H4 (cell line): ENCODE measurements at regions not wholly inside any gene's neighbourhood (a gene's known extent, or its start where the extent isn't known, plus 50 kb on each side); places are given as distances from the start of the nearest gene placed in this dataset.
"Not testable (repeated sequence)": the region's sequence is repeated elsewhere in the genome, so short reads cannot be mapped to it uniquely, and the experiment has no call there.

Source experiments
- DNase-seq: peaks from one replicate; pipeline ENCODE4 v3.0.0-alpha.2; 2015; ENCODE audit warnings: low spot score

DNA sequence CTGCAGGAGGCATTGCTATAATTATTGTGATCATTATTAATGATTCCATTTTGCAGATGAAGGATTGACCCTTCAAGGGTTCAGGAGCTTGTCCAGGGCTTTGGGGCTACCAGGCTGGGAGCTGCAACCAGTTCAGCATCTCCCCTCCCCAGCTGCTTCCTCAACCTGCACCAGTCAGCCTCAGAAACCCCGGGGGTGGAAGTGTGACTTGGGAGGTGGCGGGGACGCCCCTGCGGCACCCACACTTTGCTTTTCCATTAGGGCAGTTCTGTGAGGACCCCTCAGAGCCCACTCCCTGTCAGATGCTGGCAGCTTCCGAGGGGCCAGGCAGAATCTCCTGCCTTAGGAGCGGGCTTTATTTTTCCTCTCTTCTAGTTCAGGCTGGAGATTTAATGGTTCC, 85.6 kb downstream of the OLFM1 start:
- no peak for DNase-seq

GRCh38 chr9:135174248-135174647, 86.8 kb downstream of the OLFM1 start:
- DNase-seq: no peak

DNA sequence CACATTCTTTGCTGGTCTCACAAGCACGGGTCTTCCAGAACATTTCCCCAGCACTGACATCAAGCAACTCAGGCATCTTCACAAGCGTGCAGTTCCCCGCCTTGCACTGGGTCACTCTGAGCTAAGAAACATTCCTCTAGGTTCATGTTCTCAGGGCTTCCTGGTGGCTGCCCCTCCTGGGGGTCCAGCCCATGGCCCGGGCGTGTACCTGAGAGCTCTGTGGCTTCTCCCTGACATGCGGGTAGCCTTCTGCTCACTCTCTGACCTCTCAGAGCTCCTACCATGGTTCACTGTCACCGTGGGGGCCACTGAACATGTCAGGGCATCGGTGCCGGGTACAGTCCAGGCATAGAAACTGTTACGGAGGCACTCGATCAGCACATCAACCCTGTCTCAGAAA, 87.5 kb downstream of the OLFM1 start:
- no peak for DNase-seq

DNA sequence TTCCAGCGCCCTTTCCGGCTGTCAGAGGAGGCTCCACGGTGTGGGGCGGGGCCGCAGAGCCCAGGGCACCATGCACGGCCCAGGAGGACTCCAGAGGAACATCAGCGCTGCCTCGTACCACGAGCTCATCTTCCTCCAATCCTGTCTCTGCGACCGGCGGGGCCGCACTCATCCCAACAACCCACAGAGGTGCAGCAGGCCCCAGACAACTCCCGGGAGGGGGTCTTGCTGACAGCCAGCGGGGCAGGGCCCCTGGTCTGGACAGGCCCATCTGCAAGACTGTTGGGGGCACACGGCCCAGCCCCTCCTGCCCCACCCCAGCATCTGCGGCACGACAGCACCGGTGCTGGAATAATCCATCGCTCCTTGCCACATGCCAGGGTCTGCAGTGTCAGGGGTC, 88.8 kb downstream of the OLFM1 start:
- DNase-seq: no peak

GRCh38 chr9:135177562-135177961, 90.1 kb downstream of the OLFM1 start:
- DNase-seq: not testable (repeated sequence)

GRCh38 chr9:135178498-135178897, 91.0 kb downstream of the OLFM1 start:
- no peak for DNase-seq

DNA sequence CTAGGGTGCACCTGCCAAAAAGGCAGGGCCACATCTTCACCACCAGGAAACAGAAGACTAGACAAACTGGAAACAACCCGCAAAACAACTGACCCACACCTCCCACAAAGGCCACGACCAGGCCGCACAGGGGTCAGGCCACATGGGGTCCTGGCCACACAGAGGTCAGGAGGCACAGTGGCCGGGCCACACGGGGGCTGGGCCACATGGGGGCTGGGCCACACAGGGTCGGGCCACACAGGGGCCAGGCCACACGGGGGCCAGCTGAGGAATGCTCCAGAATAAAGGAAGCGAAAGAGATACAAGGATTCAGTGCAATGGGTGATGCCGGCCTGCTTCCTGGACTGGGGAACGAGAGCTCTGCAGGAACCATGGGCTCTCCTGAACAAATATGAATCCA, 91.6 kb downstream of the OLFM1 start:
- DNase-seq: no peak

DNA sequence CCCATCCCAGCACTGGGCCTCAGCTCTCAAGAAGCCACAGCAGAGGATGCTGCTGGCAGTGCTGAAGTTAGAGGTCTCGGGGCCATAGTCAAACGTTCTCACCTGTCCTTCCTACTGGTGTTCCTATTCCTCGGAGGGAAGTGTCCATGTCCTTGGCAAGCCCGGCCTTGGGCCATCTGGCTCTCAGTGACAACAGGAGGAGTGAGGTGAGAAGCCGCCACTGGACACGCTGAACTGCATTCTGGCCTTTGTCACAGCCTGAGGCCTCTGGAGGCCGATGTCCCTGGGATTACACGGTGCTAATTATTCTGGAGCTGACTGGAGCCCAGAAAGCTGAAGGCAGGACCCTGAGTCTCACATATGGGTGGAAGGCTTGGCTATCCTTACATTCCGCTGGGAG, 92.5 kb downstream of the OLFM1 start:
- DNase-seq: no peak

DNA sequence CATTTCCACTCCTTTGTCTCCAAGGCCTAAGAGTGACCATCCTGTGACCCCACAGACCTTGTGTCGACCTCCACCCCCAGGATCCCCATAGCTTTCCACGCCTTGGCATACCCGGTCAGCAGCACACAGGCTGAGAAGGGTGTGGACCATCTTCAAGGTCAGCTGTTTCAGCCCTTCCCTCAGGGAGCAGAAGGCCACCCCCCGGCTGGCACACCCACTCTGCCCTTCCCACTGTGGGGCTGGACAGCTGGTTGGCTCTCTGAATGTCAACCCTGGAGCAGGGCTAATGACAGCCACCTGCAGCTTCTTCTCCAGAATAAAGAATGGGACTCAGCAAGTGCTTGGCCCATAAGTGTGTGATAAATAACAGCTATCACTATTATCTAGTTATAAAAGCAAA, 93.1 kb downstream of the OLFM1 start:
- no peak for DNase-seq

- no peak for DNase-seq
Observed at GRCh38 chr9:135181336-135181735, 93.9 kb downstream of the OLFM1 start.

DNA sequence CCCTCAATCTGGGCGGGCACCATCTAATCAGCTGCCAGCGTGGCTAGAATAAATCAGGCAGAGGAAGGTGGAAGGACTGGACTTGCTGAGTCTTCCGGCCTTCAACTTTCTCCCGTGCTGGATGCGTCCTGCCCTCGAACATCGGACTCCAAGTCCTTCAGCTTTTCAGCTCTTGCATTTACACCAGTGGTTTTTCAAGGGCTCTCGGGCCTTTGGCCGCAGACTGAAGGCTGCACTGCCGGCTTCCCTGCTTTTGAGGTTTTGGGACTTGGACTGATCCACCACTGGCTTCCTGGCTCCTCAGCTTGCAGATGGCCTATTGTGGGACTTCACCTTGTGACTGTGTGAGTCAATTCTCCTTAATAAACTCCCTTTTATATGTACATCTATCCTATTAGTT, 94.4 kb downstream of the OLFM1 start:
- not testable (repeated sequence) for DNase-seq

DNA sequence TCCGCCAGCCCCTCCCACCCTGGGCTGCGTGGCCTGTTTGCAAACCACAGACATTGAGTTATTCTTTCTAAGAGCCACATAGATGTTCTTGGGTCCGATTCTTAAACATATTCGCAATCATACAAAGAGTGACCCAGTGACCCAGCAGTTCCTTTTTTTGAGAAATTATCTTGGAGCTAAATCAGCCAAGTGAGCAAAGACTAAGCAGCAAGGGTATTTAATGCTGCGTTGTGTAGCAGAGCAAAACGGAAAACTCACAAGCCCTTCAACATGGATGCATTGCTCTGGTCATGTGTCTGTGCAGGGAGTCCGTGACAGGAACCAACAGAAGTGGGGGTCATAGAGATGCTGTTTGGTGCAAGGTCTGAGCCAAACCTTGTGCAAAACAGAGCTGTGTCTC, 95.6 kb downstream of the OLFM1 start:
- DNase-seq: no peak

DNA sequence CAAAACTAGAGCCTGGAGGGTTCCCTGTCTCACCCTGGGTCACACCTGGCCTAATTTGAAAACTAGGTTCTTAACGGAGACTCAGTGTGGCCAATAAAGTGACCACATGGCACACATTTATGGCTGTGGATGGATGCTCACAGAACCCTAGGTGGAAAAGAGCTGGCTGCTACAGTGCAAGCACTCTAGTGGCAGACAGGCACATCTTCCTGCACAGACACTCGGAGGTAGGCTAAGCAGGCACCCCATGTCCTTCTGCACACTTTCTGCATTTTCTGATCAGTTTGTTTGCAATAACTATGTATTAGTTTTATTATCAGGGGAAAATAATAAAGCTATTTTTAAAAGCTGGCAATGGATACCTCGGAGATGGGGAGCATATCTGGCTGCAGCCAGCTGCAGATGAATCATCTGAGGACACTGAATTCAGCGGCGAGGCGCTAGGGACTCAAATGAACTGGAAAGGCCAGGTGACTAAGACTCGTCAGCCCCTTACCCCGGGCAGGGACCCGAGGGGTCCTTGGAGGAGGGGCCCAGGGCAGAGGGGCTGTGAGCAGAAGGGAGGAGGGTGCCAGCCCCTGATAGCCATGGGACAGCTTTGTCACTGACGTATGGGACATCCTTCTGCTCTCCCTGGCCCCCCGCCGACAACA, 96.2 kb downstream of the OLFM1 start:
- no peak for DNase-seq

- no peak for DNase-seq
Observed at GRCh38 chr9:135184181-135185053, 96.9 kb downstream of the OLFM1 start.

- DNase-seq: no peak
Observed at GRCh38 chr9:135185060-135185459, 97.6 kb downstream of the OLFM1 start.

DNA sequence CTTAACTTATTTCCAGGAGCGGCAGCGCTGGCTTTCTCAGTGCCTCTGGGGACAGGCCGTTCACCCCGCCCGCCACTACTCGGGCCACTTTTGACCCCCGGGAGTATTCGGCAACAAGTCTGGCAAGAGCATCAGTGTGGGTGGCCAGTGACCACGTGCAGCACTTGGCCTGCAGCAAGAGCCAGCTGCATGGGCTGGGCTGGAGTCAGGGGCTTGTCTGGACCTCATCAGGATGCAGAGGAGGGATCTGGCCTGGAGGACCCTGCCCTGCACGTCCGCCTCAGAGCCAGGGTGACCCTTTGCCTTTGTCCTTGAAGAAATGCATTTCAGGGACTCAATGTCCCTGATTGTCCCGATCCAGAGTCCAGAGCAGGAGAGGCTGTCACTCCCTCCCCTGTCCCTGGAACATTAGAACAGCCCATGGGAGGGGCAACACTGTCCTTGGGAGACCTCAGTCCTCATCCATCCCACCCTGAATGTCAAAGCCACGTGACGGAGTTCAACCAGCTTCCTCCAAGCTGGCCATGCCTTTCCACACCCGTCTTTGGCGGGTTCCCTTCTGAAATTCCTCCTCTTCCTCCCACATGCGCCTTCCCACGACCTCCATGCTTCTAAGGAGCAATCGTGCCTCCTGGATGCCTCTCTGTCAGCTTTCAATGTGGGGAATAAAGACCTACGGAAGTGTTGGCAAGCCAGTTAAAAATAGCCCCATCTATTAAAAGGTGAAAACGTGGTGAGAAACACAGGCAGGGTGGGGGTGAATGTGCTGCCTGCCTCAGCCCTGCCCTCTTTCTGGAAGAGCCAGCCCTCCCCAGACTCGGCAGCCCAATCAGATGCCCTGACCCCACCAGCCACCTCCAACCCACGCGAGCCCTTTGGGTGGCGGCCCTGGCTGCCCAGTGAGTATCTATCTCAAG, 99.0 kb downstream of the OLFM1 start:
- DNase-seq: no peak

DNA sequence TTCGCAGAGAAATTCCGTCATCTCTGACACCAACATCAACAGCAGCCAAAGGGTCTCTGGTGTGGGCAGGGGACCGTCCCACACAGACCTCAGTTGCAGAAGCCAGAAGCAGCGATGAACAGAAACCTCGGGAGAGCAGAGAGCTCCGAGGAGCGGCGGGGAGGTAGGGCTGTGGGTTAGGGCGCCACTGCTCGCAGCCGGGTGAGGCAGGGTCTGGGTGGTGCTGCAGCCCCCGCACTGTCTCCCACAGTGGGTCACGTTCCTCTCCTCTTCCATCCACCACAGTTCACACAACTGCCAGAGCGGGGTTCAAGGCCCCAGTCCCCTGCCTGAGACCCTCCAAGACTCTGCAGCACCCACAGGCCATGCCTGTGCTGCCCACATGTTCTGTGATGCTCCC, 99.9 kb downstream of the OLFM1 start:
- DNase-seq: no peak

- DNase-seq: no peak
Observed at GRCh38 chr9:135188681-135189151, 101.2 kb downstream of the OLFM1 start.

DNA sequence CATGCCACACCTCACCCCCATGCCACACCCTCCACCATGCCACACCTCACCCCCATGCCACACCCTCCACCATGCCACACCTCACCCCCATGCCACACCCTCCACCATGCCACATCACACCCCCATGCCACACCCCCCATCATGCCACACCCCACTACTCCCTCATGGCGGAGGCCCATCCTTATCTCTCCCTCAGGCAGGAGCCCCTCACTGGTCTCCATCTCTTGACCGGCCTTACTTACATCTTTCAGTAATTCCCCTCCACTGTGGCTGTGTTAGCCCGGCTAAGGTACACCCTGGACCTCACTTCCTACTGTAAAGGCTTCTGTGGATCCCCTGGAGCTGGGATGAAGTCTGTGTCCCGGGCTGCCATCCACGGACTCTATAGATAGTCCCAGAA, 102.0 kb downstream of the OLFM1 start:
- no peak for DNase-seq

DNA sequence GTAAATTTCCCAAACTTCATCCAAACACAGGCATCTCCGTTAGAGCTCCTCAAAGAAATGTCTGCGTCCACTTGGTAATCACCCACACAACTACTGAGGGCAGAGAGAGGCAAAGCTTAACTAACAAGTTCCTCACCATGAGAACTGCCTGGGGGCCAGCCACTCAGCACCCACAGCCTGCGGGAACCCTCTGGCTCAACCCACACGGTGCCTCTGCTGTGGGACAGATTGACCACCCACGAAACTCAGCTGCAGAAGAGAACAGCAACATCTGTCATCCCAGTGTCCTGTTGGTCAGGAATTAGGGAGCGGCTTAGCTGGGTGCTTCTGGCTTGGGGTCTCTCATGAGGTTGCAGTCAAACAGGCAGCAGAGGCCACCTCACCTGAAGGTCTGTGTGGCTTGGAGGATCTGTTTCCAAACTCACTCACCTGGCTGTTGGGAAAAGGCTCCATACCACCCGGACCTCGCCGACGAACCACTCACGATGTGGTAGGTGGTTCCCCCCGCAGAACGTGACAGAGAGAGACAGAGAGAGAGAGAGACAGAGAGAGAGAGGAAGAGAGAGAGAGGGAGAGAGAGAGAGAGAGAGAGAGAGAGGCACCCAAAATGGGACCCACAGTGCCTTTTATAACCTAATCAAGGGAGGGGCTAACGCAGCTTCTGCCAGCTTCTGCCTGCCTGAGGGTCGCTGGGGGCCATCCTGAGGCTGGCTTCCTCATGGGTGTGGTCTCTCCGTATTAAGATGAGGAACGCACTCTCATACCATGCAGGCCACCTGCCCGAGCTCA, 103.5 kb downstream of the OLFM1 start:
- DNase-seq: no peak

DNA sequence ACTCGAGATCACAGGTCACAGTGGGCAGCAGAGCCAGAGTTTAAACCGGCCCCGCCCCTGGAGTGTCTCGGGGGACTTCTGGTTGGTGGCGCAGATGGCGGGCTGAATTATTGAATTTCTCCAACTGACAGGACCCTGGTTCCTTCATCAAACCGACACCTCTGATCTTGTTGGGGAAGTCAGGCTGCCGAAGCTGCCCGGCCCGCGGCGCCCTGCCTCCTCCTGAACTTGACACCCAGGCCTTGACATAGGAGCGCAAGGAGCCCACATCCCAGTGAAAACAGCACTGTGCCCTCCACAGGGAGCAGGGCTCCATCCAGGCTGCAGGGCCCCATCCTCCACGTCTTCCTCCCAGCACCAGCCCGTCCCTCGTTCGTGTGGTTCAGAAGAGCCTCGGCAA, 105.2 kb downstream of the OLFM1 start:
- DNase-seq: no peak
